Lung (tissue), 11 donors: ENCODE measurements at regions not wholly inside any gene's neighbourhood (a gene's known extent, or its start where the extent isn't known, plus 50 kb on each side); places are given as distances from the start of the nearest gene placed in this dataset.

Source experiments
- ATAC-seq: fragments of 200-7000 bp; cut with Tn5 transposase; one replicate; pipeline ENCODE4 v1.9.1; 2020; ENCODE audit warnings: moderate number of reproducible peaks; ENCODE audit not compliant: insufficient read depth, low FRiP score
- DNase-seq, 3 donors: peaks; one replicate each; pipeline ENCODE4 v3.0.0-alpha.2; 2013 to 2017
- H3K27ac ChIP-seq, 2 donors: one replicate each; pipeline ENCODE4 v1.5.1; 2013; ENCODE audit warnings: mild to moderate bottlenecking in 2 of 2, moderate library complexity in 2 of 2, control low read depth in 1 of 2, inconsistent platforms in 1 of 2, low read depth in 1 of 2, low read length in 1 of 2
- H3K27me3 ChIP-seq, 3 donors: one replicate each; pipeline ENCODE4 v1.5.1; 2013; ENCODE audit warnings: low read length in 2 of 3; ENCODE audit not compliant: control insufficient read depth in 3 of 3, insufficient read depth in 3 of 3
- H3K36me3 ChIP-seq, 4 donors: one replicate each; pipeline ENCODE4 v1.5.1; 2013; ENCODE audit warnings: low read length in 4 of 4, mild to moderate bottlenecking in 1 of 4, moderate library complexity in 1 of 4; ENCODE audit not compliant: control insufficient read depth in 4 of 4, insufficient read depth in 4 of 4
- H3K4me1 ChIP-seq, 5 donors: one replicate each; pipeline ENCODE4 v1.5.1; 2013; ENCODE audit warnings: low read length in 5 of 5, mild to moderate bottlenecking in 2 of 5, moderate library complexity in 1 of 5; ENCODE audit not compliant: control insufficient read depth in 5 of 5, insufficient read depth in 5 of 5
- H3K4me3 ChIP-seq: one replicate; pipeline ENCODE4 v1.5.1; 2013; ENCODE audit warnings: mild to moderate bottlenecking, control low read depth, moderate library complexity
- H3K9ac ChIP-seq, 2 donors: one replicate each; pipeline ENCODE4 v1.5.1; 2013; ENCODE audit warnings: low read length in 2 of 2, control low read depth in 1 of 2; ENCODE audit not compliant: insufficient read depth in 1 of 2
- H3K9me3 ChIP-seq, 4 donors: one replicate each; pipeline ENCODE4 v1.5.1; 2013; ENCODE audit warnings: low read length in 3 of 4, mild to moderate bottlenecking in 1 of 4, moderate library complexity in 1 of 4; ENCODE audit not compliant: control insufficient read depth in 4 of 4, insufficient read depth in 3 of 4
- WGBS, 2 donors: extraction: QIAGEN DNeasy Blood & Tissue Kit; methylation state at CpG; one replicate each; pipeline ENCODE4 v1.1.7; 2013; 5-methylcytosine and 5-hydroxymethylcytosine counted together
- TF ChIP-seq, protein P1 (sequence below): IDR thresholded peaks from 2 replicates; pipeline ENCODE4 v1.5.1; 2012; ENCODE audit warnings: mild to moderate bottlenecking; ENCODE audit errors: control extremely low read depth, extremely low read depth
- donor health status: control.
- donor health status: control.
- donor health status: Bipolar disorder and iron deficiency.
- donor health status: healthy.
- donor health status: DM: yes; HTN: yes; CAD: no.

DNA sequence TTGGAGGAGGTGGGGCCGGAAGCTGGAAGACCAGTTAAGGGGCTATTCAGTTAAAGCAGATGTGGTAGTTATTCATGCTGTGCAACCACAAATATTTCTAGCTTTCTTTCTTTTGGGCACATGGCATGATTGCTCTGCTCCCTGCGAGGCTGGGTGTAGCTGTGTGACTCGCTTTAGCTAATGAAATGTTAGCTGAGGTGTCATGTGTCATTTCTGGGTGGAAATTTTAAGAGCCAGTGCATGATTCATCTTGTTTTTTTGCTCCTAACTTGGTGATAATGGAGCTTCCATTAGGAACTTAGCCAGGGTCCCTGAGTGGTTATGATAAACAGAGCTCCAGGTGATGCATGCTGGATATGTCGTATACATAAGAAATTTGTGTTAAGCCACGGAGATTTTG is 300.6 kb downstream of the SATB1 start:
- TF ChIP-seq, protein P1, sequence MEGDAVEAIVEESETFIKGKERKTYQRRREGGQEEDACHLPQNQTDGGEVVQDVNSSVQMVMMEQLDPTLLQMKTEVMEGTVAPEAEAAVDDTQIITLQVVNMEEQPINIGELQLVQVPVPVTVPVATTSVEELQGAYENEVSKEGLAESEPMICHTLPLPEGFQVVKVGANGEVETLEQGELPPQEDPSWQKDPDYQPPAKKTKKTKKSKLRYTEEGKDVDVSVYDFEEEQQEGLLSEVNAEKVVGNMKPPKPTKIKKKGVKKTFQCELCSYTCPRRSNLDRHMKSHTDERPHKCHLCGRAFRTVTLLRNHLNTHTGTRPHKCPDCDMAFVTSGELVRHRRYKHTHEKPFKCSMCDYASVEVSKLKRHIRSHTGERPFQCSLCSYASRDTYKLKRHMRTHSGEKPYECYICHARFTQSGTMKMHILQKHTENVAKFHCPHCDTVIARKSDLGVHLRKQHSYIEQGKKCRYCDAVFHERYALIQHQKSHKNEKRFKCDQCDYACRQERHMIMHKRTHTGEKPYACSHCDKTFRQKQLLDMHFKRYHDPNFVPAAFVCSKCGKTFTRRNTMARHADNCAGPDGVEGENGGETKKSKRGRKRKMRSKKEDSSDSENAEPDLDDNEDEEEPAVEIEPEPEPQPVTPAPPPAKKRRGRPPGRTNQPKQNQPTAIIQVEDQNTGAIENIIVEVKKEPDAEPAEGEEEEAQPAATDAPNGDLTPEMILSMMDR = no peak
- H3K4me3 ChIP-seq = no peak overlapping the region
- H3K4me1 ChIP-seq = no peaks in the 10 kb centered on the region
- H3K9ac ChIP-seq = no peak overlapping the region
- ATAC-seq (no peak), DNase-seq (no peak)
- 85 to 88% methylated on average over 5 of the region's 5 CpGs for WGBS, 2 donors
- H3K36me3 ChIP-seq = no peaks in the 10 kb centered on the region
- H3K9me3 ChIP-seq = peaks cover 0 to 2% (median 0%) of the 10 kb centered on the region in 4 donors
- no peak overlapping the region for H3K27ac ChIP-seq
- H3K27me3 ChIP-seq = no peaks in the 10 kb centered on the region

DNA sequence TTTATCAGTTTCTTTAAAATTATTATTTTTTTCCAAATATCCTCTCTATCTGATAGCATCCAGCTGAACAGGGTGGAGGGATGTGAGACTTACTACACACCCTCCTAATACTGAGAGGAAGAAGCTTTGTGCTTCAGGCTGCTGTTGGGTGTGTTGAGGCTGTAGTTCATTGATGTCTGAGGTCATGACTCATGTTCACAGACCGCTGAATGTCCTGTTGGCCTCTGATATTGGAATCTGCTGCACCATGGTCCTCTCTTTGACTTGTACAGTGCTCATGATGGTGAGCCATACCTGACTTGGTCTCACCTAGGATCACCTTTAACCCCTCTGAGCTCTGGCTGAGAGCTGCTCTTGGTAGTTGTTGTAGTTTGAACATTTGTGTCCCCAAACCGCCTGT is 302.9 kb downstream of the SATB1 start:
- TF ChIP-seq, protein P1 = no peak
- peaks cover 0 to 2% (median 0%) of the 10 kb centered on the region in 4 donors for H3K9me3 ChIP-seq
- H3K27me3 ChIP-seq = no peaks in the 10 kb centered on the region
- H3K36me3 ChIP-seq = no peaks in the 10 kb centered on the region
- no peak for DNase-seq
- ATAC-seq = no peak
- no peak overlapping the region for H3K4me3 ChIP-seq
- no peak overlapping the region for H3K27ac ChIP-seq
- WGBS, 2 donors = 85 to 92% methylated on average over 2 of the region's 2 CpGs
- H3K9ac ChIP-seq = no peak overlapping the region
- H3K4me1 ChIP-seq = no peaks in the 10 kb centered on the region

DNA sequence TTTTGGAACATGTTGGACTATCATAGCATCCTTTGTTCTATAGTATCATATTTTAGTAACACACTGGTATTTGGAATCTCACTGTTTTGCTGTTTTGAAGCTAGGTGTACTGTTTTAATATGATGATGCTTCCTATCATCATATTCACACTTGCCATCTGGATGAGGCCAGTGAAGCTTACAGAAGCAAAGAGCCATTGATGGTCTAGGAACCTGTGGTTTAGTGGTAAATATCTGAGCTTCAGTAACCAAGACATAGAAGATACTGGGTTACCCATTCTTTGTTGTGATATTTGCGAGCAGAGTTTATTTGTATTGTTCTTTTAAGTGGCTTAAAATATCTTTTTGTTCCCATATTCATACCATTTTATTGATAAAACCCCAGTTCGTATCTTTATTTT is 304.1 kb downstream of the SATB1 start:
- no peaks in the 10 kb centered on the region for H3K9me3 ChIP-seq
- H3K9ac ChIP-seq = no peak overlapping the region
- H3K27me3 ChIP-seq = no peaks in the 10 kb centered on the region
- TF ChIP-seq, protein P1 = no peak
- no peaks in the 10 kb centered on the region for H3K4me1 ChIP-seq
- H3K36me3 ChIP-seq = no peaks in the 10 kb centered on the region
- no peak overlapping the region for H3K27ac ChIP-seq
- DNase-seq (no peak), ATAC-seq (no peak)
- 92 to 94% methylated on average over 2 of the region's 2 CpGs for WGBS, 2 donors
- H3K4me3 ChIP-seq = no peak overlapping the region

DNA sequence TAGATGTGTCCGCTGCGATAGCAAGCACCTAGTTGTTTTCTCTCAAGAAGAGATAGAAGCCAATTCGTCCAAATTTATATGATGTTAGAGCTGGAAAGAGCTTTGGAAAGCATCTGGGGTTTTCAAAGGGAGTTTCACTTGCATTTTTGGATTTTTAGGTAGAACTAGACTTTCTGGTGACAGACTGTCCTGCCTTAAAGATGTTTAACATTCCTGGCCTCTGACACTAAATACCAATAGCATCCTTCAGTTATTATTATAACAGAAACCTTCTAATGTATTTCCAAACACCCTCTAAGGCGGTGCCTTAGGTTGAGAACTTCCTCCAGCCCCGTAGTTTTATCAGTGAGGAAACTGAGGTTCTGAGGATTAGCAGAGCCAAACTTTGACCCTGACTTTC is 305.3 kb downstream of the SATB1 start:
- H3K27me3 ChIP-seq = no peaks in the 10 kb centered on the region
- DNase-seq (no peak), ATAC-seq (no peak)
- no peaks in the 10 kb centered on the region for H3K4me1 ChIP-seq
- TF ChIP-seq, protein P1 = no peak
- 74 to 78% methylated on average over 5 of the region's 5 CpGs for WGBS, 2 donors
- H3K4me3 ChIP-seq = no peak overlapping the region
- no peak overlapping the region for H3K27ac ChIP-seq
- H3K9ac ChIP-seq = no peak overlapping the region
- H3K9me3 ChIP-seq = no peaks in the 10 kb centered on the region
- H3K36me3 ChIP-seq = no peaks in the 10 kb centered on the region
